ENCODE measurements at regions not wholly inside any gene's neighbourhood (a gene's known extent, or its start where the extent isn't known, plus 50 kb on each side); places are given as distances from the start of the nearest gene placed in this dataset.

GRCh38 chr19:34835631-34836351 lies 62.8 kb upstream of the ZNF599 start:
- no peak overlapping the region for H3K4me3 ChIP-seq (ENCODE audit: low read depth, low read length)
- no peak for TF ChIP-seq CTCF (IDR thresholded peaks at IDR 0.05; ENCODE audit: insufficient read depth, low read depth, low read length, missing control alignments)
- no peak for DNase-seq (ENCODE audit: low read depth)

- H3K4me3 ChIP-seq (ENCODE audit: low read depth, low read length): no peak overlapping the region
- no peak for TF ChIP-seq CTCF (IDR thresholded peaks at IDR 0.05; ENCODE audit: insufficient read depth, low read depth, low read length, missing control alignments)
- DNase-seq (ENCODE audit: low read depth): no peak
Observed at GRCh38 chr19:34834472-34835061, 61.6 kb upstream of the ZNF599 start.

GRCh38 chr19:34832581-34833112 lies 59.6 kb upstream of the ZNF599 start:
- DNase-seq (ENCODE audit: low read depth): no peak
- TF ChIP-seq CTCF (IDR thresholded peaks at IDR 0.05; ENCODE audit: insufficient read depth, low read depth, low read length, missing control alignments): no peak
- H3K4me3 ChIP-seq (ENCODE audit: low read depth, low read length): no peak overlapping the region

- DNase-seq (ENCODE audit: low read depth): no peak
- H3K4me3 ChIP-seq (ENCODE audit: low read depth, low read length): no peak overlapping the region
- TF ChIP-seq CTCF (IDR thresholded peaks at IDR 0.05; ENCODE audit: insufficient read depth, low read depth, low read length, missing control alignments): no peak
Observed at GRCh38 chr19:34831714-34832113, 58.7 kb upstream of the ZNF599 start.

- no peak overlapping the region for H3K4me3 ChIP-seq (ENCODE audit: low read depth, low read length)
- TF ChIP-seq CTCF (IDR thresholded peaks at IDR 0.05; ENCODE audit: insufficient read depth, low read depth, low read length, missing control alignments): no peak
- DNase-seq (ENCODE audit: low read depth): no peak
Observed at GRCh38 chr19:34828156-34828555, 55.1 kb upstream of the ZNF599 start.

- no peak for TF ChIP-seq CTCF (IDR thresholded peaks at IDR 0.05; ENCODE audit: insufficient read depth, low read depth, low read length, missing control alignments)
- no peak for DNase-seq (ENCODE audit: low read depth)
- no peak overlapping the region for H3K4me3 ChIP-seq (ENCODE audit: low read depth, low read length)
Observed at GRCh38 chr19:34825212-34825611, 52.2 kb upstream of the ZNF599 start.
